Activated gamma-delta T cell treated with Interleukin-2 at 50 U/mL for 16 hours (primary cell): ENCODE measurements at regions not wholly inside any gene's neighbourhood (a gene's known extent, or its start where the extent isn't known, plus 50 kb on each side); places are given as distances from the start of the nearest gene placed in this dataset.
A peak's percentile ranks its signal among the peaks of the same experiment; 100 is the strongest.

Source experiments
- DNase-seq: peaks from one replicate; pipeline ENCODE4 v3.0.0-alpha.2; 2020

DNA sequence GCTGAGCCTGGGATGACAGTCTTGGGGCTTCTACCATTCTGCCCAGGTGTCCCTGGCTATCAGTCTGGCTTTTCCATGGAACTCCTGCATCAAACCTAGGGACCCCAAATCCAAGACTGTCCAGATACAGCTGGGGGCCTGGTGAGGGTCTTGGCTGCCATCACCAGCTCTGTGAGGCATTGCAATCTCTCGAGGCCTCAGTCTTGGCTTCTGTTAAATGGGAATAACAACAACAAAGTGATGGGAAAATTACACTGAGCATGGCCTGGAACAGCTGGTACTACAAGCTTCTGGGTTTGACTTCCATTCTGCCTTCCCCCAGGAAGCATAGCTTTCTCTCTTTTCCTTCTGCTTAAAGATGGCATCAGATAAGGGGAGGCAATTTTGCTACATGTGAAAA lies 50.0 kb upstream of the LCTL start:
- DNase-seq = no peak

DNA sequence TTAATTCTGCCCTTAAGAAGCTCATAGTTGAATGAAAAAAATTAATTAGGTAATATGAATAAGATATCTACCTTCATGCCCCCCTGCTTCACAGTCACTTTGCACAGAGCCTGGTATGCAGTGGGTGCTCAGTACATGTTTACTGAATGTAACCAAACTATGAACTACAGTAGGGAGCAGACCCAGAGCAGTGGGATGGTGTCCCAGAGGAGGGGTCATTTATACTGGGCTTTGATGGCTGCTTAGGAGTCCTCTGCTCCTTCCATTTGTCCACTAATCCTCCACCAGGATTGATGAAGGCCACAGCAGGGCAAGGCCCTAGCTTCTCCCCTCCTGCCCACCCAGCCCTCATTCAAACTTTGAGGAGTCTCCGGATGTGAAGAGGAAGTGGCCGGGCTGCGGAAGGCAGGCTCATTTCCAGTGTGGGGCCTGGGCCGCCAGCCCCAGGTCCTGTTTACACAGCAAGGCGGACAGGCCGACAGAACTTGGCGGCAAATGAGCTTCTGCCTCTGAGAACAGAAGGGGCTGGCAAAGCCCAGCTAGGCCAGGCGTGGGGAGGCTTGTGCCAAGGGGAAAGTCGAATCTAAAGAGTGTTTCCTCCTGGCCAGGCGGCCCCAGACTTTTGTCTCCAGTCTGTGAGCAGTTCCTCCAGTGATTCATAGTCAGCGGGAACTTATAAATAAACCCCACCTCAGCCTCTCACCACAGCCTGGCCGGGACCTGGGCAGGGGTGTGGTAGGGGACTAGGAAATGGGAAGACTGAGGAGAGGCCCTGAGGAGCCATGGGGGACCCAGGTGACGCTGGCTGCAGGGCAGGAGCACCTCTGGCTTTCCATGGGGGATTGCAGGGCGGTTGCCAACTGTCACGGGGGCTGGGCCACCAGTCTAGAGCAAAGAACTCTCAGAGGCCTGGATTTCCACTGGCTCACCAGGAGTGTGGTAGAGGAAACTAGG lies 51.6 kb upstream of the LCTL start:
- no peak for DNase-seq

DNA sequence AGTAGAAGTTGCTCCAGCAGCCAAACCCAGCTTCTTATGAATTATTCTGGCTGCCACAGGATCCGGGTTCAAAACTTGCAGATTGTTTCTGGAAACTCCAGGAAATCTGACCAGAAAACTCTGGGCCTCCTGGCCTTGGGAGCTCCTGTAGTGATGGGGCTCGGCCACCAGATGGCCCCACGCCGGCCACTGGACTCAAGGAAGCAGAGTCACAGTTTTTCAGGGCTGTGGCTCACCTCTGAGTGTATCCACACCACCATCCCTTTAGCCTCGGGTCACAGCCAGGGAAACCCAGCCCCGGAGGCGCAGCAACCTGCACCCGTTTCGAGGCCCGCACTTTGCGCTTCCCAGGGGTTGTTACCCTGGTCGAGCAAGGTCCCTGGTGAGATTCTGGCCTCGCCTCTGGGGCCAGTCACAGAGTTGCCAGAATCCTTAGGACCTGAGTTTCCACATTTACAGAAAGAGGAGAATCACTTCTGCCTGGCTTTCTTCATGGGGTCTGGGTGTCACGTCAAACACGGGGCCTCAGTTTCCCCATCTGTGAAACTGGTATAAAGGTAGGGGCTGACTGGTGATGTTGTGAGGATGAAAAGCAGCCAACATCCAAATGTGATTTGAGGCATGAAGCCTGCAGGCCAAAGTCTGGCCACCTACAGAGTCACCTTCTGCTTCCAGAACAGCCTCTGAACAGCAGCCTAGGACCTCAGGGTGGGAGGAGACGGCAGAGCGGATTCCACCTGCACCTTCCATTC lies 53.5 kb upstream of the LCTL start:
- peak; percentile 9 for DNase-seq

DNA sequence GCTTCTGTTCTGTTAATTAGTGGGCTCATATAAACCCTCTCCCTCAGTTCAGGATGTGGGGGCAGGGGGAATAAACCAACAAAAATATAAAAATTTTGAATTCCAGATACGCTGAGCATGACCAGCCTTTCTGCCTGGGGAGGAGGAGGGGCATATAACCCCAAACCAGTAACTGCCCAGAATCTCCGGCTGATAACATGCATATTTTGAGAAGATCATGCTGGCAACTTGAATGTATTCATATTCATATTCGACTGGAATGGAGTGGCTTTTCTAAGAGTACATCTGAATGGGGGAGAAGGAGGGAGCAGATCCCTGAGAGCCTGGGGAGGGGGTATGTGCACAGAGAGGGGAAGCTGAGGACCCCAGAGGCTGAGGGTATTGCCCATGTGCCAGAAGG lies 54.5 kb upstream of the LCTL start:
- no peak for DNase-seq

DNA sequence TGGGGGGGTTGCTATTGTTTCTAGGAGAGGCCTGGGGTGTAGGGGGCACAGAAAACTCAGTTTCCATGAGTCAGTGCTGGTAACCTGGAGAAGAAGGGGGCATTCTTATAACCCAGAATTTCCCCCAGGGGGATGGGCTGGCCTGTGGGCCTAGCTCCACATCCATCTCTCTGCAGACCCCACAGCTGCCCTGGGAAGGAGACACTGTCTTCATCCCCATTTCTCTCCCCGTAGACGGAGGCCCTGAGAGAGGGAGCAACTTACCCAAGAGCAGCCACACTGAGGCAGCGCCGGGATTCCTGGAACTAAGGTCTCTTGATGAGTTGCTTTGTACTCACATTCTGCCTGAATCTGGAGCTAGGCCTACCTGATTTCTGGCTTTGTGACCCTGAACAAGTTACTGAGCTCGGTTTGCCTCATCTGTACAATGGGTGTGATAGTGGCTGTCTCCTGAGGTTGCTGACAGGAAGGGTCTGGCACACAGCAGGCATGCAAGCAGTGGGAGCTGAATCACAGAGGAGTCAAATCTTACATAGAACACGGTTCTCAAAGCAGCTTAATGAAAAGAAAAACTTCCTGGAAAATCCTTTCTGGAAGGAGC lies 55.0 kb upstream of the LCTL start:
- no peak for DNase-seq

DNA sequence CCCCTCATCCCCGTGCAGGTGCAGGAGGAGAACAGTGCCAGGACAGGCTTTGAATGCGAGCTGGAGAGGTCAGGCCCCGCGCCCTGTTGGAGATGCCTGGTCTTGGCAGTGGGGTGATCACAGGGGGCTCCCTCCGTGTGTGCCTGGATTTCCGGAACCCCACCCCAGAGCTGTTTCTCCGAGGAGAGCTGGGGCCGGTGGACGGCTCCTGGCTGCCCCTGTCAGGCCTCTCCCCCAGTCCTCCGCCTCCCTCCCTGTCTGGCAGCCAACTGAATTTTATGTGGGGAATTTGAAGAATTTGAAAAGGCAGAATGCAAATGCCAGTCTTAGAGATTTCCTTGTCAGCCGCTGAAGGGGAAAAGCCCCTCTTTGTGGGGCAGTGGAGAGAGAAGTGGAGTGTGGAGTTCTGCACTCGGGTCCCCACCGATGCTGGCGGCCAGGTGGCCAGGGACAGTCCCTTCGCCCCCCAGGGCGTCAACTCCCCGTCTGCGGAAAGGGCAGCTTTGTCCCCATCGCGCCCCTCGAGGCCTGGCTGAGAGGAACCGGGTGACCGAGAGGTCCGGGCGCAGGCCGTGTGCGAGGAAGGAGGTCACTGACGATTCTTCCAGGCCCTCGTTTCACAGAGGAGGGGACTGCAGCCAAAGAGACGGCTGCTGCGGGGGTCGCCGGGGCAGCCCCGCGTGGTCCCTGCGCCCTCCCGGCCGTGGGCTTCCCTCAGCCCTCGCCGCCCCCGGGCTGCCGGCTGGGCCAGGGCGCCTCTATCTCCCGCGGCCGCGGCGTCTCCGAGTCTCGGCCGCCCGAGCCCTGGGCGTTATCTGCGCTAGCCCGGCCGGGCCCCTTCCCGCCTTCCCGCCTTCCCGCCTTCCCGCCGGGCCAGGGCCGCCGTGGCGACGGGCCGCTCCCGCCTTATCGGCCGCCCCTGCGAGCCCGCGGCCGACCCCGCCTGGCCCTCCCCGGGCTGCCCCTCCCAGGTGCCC lies 56.0 kb upstream of the LCTL start:
- DNase-seq = no peak

DNA sequence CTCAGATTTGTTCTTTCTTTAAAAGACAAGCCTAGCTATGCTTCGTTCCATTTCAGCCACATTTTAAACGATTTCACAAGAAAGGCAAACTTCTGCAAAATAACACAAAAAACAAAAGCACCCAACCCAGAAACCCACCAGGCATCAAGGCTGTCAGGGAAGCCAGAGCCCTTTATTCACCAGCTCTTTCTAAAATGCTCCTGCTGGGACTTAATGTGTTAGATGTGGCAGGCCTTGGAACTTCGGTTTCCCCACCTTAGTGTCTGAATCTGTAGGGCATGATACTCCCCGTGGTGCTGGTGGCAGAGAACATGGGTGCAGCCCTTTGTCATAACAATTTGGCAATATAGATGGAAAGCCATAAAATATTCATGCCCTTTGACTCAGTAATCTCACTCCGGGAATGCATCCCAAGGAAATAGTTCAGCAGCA lies 56.8 kb upstream of the LCTL start:
- DNase-seq = no peak

DNA sequence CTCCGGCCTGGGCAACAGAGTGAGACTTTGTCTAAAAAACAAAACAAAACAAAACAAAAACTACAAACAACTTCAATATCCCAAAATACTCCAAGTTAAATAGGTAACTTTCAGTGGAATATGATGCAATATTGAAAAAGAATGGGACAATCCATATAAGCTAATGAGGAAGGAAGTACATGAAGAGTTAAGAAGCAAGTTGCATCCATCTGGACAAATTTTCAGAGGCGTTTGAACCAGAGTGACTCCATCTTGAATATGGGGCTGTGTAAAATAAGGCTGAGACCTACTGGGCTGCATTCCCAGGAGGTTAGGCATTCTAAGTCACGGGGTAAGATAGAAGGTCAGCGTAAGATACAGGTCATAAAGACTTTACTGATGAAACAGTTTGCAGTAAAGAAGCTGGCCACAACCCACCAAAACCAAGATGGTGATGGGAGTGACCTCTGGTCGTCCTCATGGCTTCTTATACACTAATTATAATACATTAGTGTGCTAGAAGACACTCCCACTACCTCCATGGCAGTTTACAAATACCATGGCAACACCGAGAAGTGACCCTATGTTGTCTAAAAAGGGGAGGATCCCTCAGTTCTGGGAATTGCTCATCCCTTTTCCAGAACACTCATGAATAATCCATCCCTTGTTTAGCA lies 58.1 kb upstream of the LCTL start:
- DNase-seq = no peak

DNA sequence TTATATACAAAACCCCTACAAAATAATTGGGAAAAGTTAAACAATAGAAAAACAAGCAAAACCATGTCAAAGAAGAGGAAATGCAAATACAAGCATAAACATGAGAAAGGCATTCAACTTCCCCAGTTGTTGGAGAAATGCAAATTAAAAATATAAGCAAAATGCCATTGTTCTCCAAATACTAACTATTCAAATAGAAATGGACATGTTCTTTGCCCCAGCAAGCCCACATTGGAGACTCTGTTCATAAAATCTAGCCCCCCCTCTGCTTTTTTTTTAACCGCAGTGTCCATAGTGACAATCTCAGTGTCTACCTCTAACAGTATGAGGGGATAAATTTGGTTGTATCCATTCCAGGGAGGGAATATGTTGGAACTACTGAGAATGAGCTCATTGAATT lies 59.7 kb upstream of the LCTL start:
- DNase-seq = no peak

DNA sequence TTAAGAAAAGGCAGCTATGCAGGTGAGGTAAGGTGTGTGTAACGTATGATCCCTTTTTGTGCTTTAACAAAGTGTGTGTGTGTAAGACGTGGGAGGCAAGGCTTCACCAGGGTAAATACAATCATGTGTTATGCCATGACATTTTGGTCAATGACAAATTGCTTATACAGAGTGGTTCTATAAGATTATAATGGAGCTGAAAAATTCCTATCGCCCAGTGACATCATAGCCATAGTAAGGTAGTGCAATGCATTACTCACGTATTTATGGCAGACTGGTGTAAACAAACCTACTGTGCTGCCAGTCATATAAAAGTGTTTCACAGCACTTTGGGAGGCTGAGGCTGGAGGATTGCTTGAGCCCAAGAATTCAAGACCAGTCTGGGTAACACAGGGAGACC lies 60.2 kb upstream of the LCTL start:
- DNase-seq = no peak

DNA sequence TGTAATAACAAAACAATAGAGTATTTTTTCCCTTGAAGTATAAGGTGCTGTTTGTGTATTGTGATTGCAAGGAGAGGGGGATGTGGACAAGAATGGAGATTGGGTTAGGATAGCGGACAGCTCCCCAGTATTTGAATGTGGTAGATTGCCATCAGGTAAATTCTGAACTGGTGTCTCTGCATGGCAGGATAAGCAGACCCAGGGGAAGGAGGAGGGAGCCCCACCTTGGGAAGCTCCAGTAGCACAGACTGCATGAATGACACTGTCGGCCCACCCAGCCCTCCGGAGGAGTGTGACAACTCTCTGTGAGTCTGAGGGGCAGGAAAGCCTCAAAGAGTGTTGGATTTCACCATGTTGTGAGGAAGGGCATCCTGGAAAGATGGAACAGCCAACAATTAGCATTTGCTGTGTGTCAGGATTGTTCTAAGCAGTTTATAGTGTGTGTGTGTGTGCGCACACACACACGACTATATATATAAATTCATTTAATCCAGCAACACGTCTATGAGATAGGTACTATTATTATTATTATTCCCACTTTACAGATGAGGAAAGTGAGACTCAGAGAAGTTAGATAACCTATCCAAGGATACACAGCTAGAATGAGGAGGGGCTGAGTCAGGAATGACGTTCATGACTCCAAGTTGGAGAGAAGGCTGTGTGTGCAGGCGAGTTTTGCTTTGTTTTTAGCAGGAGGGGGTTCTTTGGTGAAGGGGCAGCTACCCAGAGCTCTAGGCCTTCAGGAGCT lies 63.4 kb upstream of the LCTL start:
- no peak for DNase-seq

DNA sequence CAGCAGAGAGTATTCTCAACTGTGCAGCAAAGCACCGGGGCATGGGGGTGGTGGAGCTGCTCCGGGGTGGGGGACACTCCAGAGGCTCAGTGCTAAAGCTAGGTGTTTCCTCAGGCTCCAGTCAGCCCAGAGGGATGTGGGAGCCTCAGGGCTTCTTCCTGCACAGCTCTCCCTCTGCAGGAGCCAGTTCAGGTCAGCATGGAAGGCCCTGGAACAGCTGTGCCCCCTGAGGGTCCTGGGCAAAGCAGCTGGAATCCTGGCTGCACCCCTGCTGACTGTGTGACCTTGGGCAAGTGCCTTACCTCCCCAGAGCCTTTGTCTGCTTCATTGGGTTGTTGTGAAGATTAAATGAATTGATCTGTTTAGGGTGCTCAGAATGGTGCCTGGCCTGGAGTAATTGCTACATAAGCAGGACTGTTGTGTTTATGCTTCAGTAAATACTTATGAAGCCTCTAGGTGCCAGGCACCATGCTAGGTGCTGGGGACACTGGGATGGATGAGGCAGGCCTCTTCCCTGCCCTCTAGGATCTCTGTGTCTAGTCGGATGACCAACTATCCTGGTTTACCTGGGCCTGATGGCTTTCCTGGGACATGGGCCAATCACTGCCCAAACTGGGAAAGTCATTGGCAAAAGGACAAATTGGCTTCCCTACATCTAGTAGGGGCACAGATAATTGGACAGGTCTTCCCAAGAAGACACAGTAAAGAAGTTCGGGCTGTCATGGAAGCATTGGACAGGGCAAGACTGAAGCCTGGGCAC lies 64.2 kb upstream of the LCTL start:
- DNase-seq = no peak

DNA sequence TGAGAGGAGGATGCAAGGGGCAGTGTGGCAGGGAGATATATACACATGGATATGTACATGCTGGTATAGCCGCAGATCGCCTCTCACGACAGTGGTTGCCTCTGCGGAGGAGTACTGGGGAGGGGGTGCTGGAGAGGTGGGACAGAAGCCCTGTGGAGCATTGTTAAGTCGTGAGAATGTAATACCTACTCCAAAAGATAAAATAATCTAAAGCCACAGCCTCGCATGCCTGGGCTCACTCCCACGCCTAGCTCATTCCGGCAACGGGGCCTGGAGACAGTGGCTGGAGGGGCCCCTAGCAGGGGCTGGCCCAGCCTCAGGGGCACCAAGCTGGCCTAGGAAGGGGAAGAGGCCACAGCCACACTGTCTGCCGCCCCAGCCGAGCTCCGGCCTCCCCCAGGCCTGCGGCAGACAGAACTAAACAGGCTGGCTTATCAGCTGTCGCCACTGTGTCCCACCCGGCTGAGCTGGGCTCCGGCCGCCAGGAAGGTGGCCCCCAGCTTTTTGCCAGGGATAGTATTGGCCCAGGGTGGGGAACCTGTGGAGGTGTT lies 65.1 kb upstream of the LCTL start:
- no peak for DNase-seq

DNA sequence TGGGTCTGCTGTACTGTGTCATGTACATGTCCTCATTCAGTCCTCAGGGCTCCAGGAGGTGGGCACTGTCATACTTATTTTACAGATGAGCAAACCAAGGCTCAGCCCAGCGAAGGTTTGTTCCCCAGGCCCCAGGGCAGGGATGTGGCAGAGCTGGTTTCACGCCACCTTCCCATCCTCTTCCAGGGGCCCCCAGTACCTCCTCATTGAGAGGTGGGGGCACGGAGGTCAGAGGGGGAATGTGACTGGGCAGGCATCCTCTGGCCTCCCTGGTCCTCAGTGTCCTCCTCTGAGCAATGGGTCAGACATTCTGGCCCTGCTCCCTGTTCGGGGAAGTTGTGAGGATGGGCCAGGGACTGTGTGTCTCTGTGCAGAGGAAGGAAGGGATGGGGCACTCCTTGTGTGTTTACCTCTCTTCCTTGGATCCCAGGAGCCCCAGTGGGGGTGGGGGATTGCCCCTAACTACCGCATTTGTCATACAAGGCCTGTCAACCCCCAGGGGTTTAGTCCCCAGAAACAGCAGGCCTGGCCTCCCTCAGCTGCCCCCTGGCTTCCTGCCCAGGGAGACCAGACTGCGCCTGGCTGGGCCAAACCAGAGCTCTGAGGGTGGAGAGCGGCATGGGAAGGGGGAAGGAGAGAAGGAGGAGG lies 65.9 kb upstream of the LCTL start:
- DNase-seq = no peak

DNA sequence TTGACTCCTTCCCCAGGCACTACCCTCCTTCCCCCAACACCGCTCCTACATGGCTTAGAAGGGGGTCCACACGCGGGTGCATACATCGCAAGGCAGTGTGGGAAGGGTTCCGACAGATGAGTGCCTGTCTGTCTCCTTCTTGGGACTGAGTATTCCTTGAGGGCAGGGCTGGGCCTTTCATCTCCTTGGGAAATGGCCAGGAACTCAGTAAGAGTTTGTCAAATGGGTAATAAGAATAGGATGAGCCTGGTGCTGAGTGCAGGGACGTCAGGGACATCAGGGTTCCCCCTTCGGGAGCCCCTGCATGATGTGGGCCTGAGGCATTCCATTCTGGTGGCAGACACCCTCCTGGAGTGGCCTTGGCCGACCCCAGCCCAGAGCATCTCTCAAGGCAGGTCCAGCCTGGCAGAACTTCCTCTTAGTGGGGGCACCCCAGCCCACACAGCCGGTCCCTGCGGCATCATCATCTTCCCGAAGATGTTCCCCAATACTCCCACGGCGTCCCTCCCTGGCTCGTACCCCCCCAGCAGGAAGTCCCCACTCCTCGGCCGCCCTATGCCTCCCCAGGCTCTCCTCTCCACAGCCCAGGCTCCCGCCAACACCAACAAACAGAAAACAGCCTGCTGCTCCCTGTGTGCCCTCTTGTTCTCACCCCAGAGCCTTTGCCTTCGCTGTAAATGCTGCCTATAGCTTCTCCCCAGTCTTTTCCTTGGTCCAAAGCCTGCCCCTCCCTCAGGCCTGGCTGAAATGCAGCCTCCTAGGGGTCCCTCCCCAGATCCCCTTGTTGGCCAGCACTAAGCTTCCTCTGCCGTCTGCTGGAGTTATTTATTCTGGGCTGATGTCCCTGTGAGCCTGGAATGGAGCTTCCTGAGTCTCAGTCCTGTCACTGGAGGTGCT lies 67.5 kb upstream of the LCTL start:
- no peak for DNase-seq

DNA sequence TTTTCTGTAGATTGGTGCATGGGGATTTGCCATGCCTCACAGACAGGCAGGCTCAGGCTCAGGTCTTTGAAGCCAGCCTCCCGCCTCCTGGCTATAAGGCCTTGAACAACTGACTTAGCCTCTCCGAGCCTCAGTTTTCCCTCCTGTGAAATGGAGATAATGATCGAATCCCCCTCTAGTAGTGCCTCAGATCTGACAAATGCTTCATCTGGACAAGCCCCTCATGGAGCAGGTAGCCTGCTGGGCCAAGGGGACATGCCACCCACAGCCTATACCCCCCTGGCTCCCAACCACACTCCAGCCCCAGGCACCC lies 68.1 kb upstream of the LCTL start:
- no peak for DNase-seq

DNA sequence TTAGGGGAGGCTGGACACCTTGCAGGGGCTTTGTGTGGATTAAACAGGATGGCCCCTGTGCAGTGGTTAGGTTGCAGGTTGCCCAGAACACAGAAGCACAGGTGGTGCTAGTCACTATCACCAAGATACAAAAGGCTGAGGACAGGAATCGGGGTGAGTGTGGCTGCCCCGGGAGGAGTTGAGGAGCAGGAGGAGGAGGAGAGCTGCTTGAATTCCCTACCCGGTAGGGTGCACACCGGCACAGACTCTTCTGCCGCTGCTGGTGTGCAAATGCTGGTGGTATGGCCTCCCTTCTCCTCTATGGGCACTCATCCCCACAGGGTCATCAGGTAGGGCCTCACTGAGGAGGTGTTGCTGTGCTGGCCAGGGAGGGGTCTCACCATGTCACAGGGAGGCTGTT lies 67.5 kb upstream of the SMAD6 start:
- DNase-seq = no peak

DNA sequence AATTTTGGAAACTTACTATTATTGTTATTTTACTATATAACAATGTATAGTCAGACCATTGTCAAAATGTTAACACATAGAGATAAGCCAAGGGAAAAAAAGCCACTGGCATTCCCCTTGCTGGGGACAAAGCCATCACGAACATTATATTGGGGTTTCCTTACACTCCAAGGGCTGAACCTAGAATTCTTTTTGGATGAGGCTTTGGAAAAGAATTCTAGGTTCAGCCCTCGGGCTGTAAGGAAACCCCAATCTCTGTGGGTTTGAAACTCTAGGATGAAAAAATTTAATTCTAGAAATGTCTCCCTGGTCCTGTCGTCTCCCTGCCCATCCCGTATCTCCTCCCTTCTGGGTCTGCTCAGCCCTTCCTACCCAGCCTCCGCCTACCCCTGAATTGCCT lies 67.0 kb upstream of the SMAD6 start:
- DNase-seq = no peak

DNA sequence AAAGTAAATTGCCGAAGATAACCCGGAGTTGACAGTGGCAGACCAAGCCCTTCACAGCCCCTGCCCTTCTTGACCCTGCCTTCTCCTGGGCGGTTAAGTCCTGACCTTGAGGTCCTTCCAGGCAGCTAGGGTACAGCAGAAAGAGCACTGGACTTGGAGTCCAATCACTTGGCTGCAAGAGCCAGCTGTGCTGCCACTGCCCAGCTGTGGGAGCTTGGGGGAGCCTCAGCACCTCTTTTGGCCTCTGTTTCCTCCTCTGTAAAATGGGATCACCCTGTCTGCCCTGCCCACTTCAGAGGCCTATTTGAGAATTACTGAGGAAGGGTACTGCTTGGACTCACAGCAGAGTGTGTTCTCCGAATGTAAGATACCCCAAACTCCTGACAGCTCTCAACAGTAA lies 66.2 kb upstream of the SMAD6 start:
- DNase-seq = no peak
